Thyroid gland (tissue), 4 donors: ENCODE measurements at regions not wholly inside any gene's neighbourhood (a gene's known extent, or its start where the extent isn't known, plus 50 kb on each side); places are given as distances from the start of the nearest gene placed in this dataset.

Experiments used
- DNase-seq, 2 donors: peaks; one replicate each; pipeline ENCODE4 v3.0.0-alpha.2; 2019
- H3K27ac ChIP-seq, 3 donors: fragments of 200-600 bp; sonication (generic); 1 replicate in 2 of 3; 2 replicates in 1 of 3; pipeline ENCODE4 v1.5.1; 2016 to 2019; ENCODE audit warnings: mild to moderate bottlenecking in 1 of 3, moderate library complexity in 1 of 3
- H3K27me3 ChIP-seq: fragments of 200-600 bp; sonication (generic); one replicate; pipeline ENCODE4 v1.5.1; 2019
- H3K36me3 ChIP-seq, 2 donors: fragments of 200-600 bp; sonication (generic); one replicate each; pipeline ENCODE4 v1.5.1; 2016 to 2019
- H3K4me1 ChIP-seq, 2 donors: fragments of 200-600 bp; sonication (generic); one replicate each; pipeline ENCODE4 v1.5.1; 2017 to 2019
- H3K4me3 ChIP-seq, 3 donors: fragments of 200-600 bp; sonication (generic); replicated peaks in 1 of 3; 1 replicate in 2 of 3; 2 replicates in 1 of 3; pipeline ENCODE4 v1.5.1; 2016; ENCODE audit warnings: mild to moderate bottlenecking in 1 of 3
- H3K9me3 ChIP-seq: fragments of 200-600 bp; sonication (generic); one replicate; pipeline ENCODE4 v1.5.1; 2017
- POLR2A ChIP-seq, 2 donors: fragments of 450-650 bp; IDR thresholded peaks; one replicate each; pipeline ENCODE4 v1.6.1; 2017; ENCODE audit warnings: antibody characterized with exemption in 2 of 2, mild to moderate bottlenecking in 2 of 2, moderate library complexity in 1 of 2
- WGBS, 2 donors: methylation state at CpG; one replicate each; pipeline ENCODE4 v1.1.5; 2017; 5-methylcytosine and 5-hydroxymethylcytosine counted together
- intact Hi-C: fragments of 100-400 bp; cut with DNase I; formaldehyde crosslinking; loops from one replicate; pipeline ENCODE4 v1.15.1; 2023
- TF ChIP-seq, protein P1 (sequence below), 6 experiments: fragments of 200-600 bp in 3 of 6; fragments of 450-650 bp in 3 of 6; sonication (generic) in 3 of 6; IDR thresholded peaks; one replicate each; pipeline ENCODE4 v1.5.1; 2016 to 2019; ENCODE audit warnings: antibody characterized with exemption in 6 of 6, mild to moderate bottlenecking in 2 of 6, inconsistent platforms in 1 of 6, moderate library complexity in 1 of 6

DNA sequence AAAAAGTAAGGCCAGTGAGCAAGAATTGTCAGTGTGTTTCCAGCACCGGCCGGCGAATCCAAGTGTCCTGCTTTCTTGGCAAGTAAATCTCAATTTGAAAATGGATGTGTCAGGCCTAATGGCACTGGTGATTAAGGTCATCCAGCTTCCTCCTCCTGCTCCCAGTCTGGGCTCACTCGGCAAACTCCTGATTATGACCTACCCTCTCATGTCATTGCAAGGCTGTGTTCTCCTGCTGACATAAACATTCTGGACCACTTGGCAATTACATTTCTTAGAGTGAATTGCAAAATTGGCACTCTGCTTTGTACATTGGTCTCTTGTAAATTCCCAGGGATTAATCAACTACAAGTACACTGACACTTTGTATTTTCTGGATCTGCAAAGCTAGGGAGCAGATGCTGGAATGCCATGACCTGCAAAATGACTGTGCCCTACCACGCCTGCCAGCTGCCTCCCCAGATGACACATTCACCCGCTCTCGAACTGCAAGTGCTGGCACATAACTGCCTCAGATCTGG lies 473.8 kb downstream of the KIF20B start:
- Histone ChIP-seq H3K9me3 (no peaks in the 10 kb centered on the region), H3K4me3 (no peak overlapping the region), H3K36me3 (no peaks in the 10 kb centered on the region), H3K4me1 (no peaks in the 10 kb centered on the region), H3K27me3 (no peaks in the 10 kb centered on the region), H3K27ac (no peak overlapping the region)
- TF ChIP-seq, protein P1, sequence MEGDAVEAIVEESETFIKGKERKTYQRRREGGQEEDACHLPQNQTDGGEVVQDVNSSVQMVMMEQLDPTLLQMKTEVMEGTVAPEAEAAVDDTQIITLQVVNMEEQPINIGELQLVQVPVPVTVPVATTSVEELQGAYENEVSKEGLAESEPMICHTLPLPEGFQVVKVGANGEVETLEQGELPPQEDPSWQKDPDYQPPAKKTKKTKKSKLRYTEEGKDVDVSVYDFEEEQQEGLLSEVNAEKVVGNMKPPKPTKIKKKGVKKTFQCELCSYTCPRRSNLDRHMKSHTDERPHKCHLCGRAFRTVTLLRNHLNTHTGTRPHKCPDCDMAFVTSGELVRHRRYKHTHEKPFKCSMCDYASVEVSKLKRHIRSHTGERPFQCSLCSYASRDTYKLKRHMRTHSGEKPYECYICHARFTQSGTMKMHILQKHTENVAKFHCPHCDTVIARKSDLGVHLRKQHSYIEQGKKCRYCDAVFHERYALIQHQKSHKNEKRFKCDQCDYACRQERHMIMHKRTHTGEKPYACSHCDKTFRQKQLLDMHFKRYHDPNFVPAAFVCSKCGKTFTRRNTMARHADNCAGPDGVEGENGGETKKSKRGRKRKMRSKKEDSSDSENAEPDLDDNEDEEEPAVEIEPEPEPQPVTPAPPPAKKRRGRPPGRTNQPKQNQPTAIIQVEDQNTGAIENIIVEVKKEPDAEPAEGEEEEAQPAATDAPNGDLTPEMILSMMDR (IDR thresholded peaks at IDR 0.05), result no peak
- TF ChIP-seq POLR2A (IDR thresholded peaks at IDR 0.05), result no peak
- no peak for DNase-seq
- 67 to 80% methylated on average over 7 of the region's 7 CpGs for WGBS, 2 donors
- intact Hi-C loops, result no loop called here

DNA sequence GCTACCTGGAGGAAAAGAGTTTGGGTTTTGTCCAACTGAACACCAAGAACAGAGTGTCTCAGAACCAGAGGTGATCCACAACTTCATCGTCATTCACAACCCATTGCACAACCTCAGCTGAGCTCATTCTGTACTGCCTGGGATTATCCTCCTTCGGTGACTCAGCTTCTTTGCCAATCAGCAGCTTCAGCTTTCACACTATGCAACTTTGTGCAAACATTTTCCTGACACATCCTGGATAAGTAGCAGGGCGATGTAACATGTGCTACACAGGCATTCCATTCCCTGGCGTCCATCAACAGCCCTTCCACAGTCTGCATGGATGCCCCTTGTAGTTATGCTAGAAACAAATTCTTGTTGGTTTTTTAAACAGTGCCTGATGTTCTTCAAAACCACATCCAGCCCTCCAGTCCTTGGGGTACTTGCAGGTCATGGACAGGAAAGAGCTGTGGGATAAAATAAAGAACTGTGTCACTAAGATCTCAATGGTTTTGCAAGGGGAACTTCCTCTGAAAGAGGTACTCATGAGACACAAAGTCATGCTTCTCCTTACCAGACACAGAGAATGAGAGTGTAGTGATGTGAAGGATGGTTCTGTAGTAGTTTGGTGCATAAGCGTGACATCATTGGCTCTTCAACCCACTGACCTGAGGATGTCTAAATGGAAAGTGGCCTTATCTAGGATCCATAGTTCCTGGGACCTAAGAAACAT lies 478.5 kb downstream of the KIF20B start:
- TF ChIP-seq, protein P1 (IDR thresholded peaks at IDR 0.05), result no peak
- no peak for TF ChIP-seq POLR2A (IDR thresholded peaks at IDR 0.05)
- 80 to 86% methylated on average over 5 of the region's 5 CpGs for WGBS, 2 donors
- H3K9me3 ChIP-seq, result no peaks in the 10 kb centered on the region
- no peak overlapping the region for H3K4me3 ChIP-seq
- H3K4me1 ChIP-seq, result no peaks in the 10 kb centered on the region
- H3K27me3 ChIP-seq, result no peaks in the 10 kb centered on the region
- no peak for DNase-seq
- intact Hi-C loops, result no loop called here
- H3K36me3 ChIP-seq, result no peaks in the 10 kb centered on the region
- no peak overlapping the region for H3K27ac ChIP-seq

DNA sequence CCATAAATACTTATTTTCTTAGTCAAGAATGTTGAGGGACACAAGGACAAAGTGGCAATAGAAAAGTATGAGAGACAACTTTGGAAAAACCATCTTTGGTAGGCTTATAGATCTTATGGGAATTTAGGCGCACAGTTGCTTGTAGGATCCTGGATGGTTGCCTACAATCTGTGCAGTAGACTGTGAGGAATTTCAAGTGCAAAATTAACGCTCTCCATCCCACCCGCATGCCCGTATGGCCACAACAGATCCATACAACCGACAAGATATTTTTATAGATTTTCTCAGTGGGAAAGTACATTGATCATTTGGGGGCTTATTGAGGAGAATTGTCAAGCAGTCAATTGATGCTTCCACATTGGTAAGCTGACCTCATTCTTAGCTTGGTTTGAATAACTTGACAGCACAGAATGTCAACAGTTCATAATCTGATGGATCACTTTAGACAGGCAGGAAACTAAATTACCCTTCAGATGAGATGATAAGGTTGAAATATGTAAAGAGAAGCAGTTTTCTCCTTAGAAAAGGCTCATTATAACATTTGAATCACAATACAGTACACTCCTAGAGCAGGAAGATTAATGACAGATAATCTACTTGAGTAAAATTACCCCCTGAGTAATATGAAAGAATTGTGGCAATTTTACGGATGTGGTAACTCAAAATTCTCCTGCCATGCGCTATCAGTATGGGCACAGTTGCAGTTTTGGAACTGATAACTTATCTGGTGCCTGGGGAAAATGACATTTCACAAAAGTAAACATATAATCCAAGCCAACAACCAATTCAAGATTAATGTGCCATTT lies 479.7 kb downstream of the KIF20B start:
- DNase-seq, result no peak
- Histone ChIP-seq H3K4me3 (no peak overlapping the region), H3K36me3 (no peaks in the 10 kb centered on the region), H3K4me1 (no peaks in the 10 kb centered on the region), H3K9me3 (no peaks in the 10 kb centered on the region), H3K27me3 (no peaks in the 10 kb centered on the region), H3K27ac (no peak overlapping the region)
- intact Hi-C loops, result no loop called here
- WGBS, 2 donors, result 47 to 67% methylated on average over 7 of the region's 7 CpGs
- TF ChIP-seq, protein P1 (IDR thresholded peaks at IDR 0.05), result no peak
- no peak for TF ChIP-seq POLR2A (IDR thresholded peaks at IDR 0.05)

DNA sequence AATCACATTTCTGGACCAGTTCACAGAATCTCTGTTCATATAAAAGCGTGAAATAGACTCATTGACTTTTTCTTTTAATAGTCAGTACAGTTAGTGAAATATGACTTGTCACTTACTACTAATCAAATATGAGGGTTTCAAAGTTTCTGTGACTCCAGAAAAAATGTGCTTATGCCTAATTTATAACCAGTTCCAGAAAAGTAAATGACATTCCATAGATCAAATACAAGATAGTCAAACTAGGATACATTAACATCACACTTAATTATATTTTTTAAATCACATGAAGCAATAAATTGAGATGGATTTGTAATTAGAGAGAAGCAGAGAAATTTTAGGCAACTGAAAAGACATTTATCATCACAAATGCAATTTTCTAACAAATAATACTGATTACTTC lies 491.4 kb downstream of the KIF20B start:
- intact Hi-C loops, result no loop called here
- Histone ChIP-seq H3K4me3 (no peak overlapping the region), H3K27ac (no peak overlapping the region), H3K9me3 (no peaks in the 10 kb centered on the region), H3K36me3 (no peaks in the 10 kb centered on the region), H3K27me3 (no peaks in the 10 kb centered on the region), H3K4me1 (no peaks in the 10 kb centered on the region)
- DNase-seq, result no peak
- no peak for TF ChIP-seq POLR2A (IDR thresholded peaks at IDR 0.05)
- TF ChIP-seq, protein P1 (IDR thresholded peaks at IDR 0.05), result no peak
- WGBS, 2 donors, result 35 to 41% methylated on average over 1 of the region's 1 CpG
